ENCODE measurements at regions not wholly inside any gene's neighbourhood (a gene's known extent, or its start where the extent isn't known, plus 50 kb on each side); places are given as distances from the start of the nearest gene placed in this dataset.

- no peak for TF ChIP-seq CTCF (IDR thresholded peaks at IDR 0.05)
- TF ChIP-seq POLR2A (IDR thresholded peaks at IDR 0.05), result no peak
These were observed 284.9 kb upstream of the EEF2KMT start for GRCh38 chr16:5382484-5382883.
